WTC11 (cell line): ENCODE measurements at regions not wholly inside any gene's neighbourhood (a gene's known extent, or its start where the extent isn't known, plus 50 kb on each side); places are given as distances from the start of the nearest gene placed in this dataset.

Experiments used
- ATAC-seq: fragments of 200-7000 bp; cut with Tn5 transposase; 2 replicates; pipeline ENCODE4 v1.10.0; 2021; ENCODE audit warnings: mild to moderate bottlenecking, moderate library complexity
- CTCF ChIA-PET: fragments of 300-600 bp; sonication (Branson Sonifier 250); formaldehyde crosslinking; loops from one replicate; lab custom pipeline; 2021; ENCODE audit warnings: antibody characterized with exemption; lab: Charles Lee
- POLR2A ChIA-PET: fragments of 350-600 bp; sonication (Branson Sonifier 250); formaldehyde crosslinking; loops from one replicate; lab custom pipeline; 2021; ENCODE audit warnings: antibody characterized with exemption; lab: Charles Lee
- DNase-seq: peaks from one replicate; pipeline ENCODE4 v3.0.0; 2021; ENCODE audit warnings: low spot score
- H3K27ac Mint-ChIP-seq: 2 replicates; pipeline ENCODE4 v1.8.0; 2021; ENCODE audit warnings: mixed read lengths
- H3K27me3 Mint-ChIP-seq: 2 replicates; pipeline ENCODE4 v1.8.0; 2021; ENCODE audit warnings: low read depth, mild to moderate bottlenecking, moderate library complexity, mixed read lengths
- H3K36me3 Mint-ChIP-seq: 2 replicates; pipeline ENCODE4 v1.8.0; 2021; ENCODE audit warnings: mixed read lengths
- H3K4me1 Mint-ChIP-seq: 2 replicates; pipeline ENCODE4 v1.8.0; 2022; ENCODE audit warnings: mixed read lengths
- H3K4me3 Mint-ChIP-seq: 2 replicates; pipeline ENCODE4 v1.8.0; 2021; ENCODE audit warnings: mild to moderate bottlenecking, moderate library complexity, mixed read lengths
- H3K9me3 Mint-ChIP-seq: 2 replicates; pipeline ENCODE4 v1.8.0; 2021; ENCODE audit warnings: mixed read lengths
- ATF2 ChIP-seq: sonication (generic); formaldehyde crosslinking; IDR thresholded peaks from 2 replicates; pipeline ENCODE4 v1.8.1; 2022; ENCODE audit warnings: low read depth, missing genetic modification reagents, borderline replicate concordance
- ATF3 ChIP-seq: sonication (generic); formaldehyde crosslinking; conservative IDR thresholded peaks from 2 replicates; pipeline ENCODE4 v1.8.1; 2022; ENCODE audit warnings: mild to moderate bottlenecking, missing genetic modification reagents
- E2F5 ChIP-seq: sonication (generic); formaldehyde crosslinking; IDR thresholded peaks from 2 replicates; pipeline ENCODE4 v1.8.1; 2022; ENCODE audit warnings: mild to moderate bottlenecking, moderate library complexity, missing genetic modification reagents
- EMX1 ChIP-seq: fragments of 250-450 bp; sonication (Bioruptor Pico); IDR thresholded peaks from 2 replicates; pipeline ENCODE4 v1.8.0; 2021; ENCODE audit warnings: mild to moderate bottlenecking
- FOXK1 ChIP-seq: sonication (generic); formaldehyde crosslinking; IDR thresholded peaks from 2 replicates; pipeline ENCODE4 v1.8.0; 2022; ENCODE audit warnings: mild to moderate bottlenecking, moderate library complexity, missing genetic modification reagents
- GTF2I ChIP-seq: fragments of 250-450 bp; sonication (Bioruptor Pico); conservative IDR thresholded peaks from 2 replicates; pipeline ENCODE4 v1.4.0; 2021; ENCODE audit warnings: mild to moderate bottlenecking
- HMGXB4 ChIP-seq: sonication (generic); formaldehyde crosslinking; IDR thresholded peaks from 2 replicates; pipeline ENCODE4 v1.8.1; 2023; ENCODE audit warnings: mild to moderate bottlenecking, moderate library complexity, missing genetic modification reagents
- IRF2 ChIP-seq: sonication (generic); formaldehyde crosslinking; IDR thresholded peaks from 2 replicates; pipeline ENCODE4 v1.8.0; 2022; ENCODE audit warnings: low read depth, missing genetic modification reagents, borderline replicate concordance
- KAT7 ChIP-seq: sonication (generic); formaldehyde crosslinking; IDR thresholded peaks from 2 replicates; pipeline ENCODE4 v1.8.1; 2023; ENCODE audit warnings: missing genetic modification reagents, mild to moderate bottlenecking, borderline replicate concordance
- MAX ChIP-seq: sonication (generic); formaldehyde crosslinking; IDR thresholded peaks from 2 replicates; pipeline ENCODE4 v1.8.0; 2022; ENCODE audit warnings: mild to moderate bottlenecking, missing genetic modification reagents
- NR1H2 ChIP-seq: sonication (generic); formaldehyde crosslinking; IDR thresholded peaks from 2 replicates; pipeline ENCODE4 v1.9.0; 2021; ENCODE audit warnings: mild to moderate bottlenecking, moderate library complexity, missing genetic modification reagents
- NR3C1 ChIP-seq: sonication (generic); formaldehyde crosslinking; conservative IDR thresholded peaks from 2 replicates; pipeline ENCODE4 v1.8.1; 2023; ENCODE audit warnings: low read depth, mild to moderate bottlenecking, missing genetic modification reagents
- PRRX2 ChIP-seq: fragments of 250-450 bp; sonication (Bioruptor Pico); IDR thresholded peaks from 2 replicates; pipeline ENCODE4 v1.8.0; 2021; ENCODE audit warnings: mild to moderate bottlenecking
- SMAD4 ChIP-seq: sonication (generic); formaldehyde crosslinking; IDR thresholded peaks from 2 replicates; pipeline ENCODE4 v1.8.0; 2022; ENCODE audit warnings: mild to moderate bottlenecking, missing genetic modification reagents
- TEAD1 ChIP-seq: sonication (generic); formaldehyde crosslinking; IDR thresholded peaks from 2 replicates; pipeline ENCODE4 v1.8.0; 2022; ENCODE audit warnings: mild to moderate bottlenecking, missing genetic modification reagents
- USF2 ChIP-seq: sonication (generic); formaldehyde crosslinking; IDR thresholded peaks from 2 replicates; pipeline ENCODE4 v1.8.1; 2023; ENCODE audit warnings: mild to moderate bottlenecking, missing genetic modification reagents, moderate library complexity
- ZNF232 ChIP-seq: sonication (generic); formaldehyde crosslinking; IDR thresholded peaks from 2 replicates; pipeline ENCODE4 v1.8.0; 2022; ENCODE audit warnings: mild to moderate bottlenecking, missing genetic modification reagents
- ZNF263 ChIP-seq: sonication (generic); formaldehyde crosslinking; IDR thresholded peaks from 2 replicates; pipeline ENCODE4 v1.8.1; 2022; ENCODE audit warnings: low read depth, mild to moderate bottlenecking, moderate library complexity, missing genetic modification reagents
- ZNF281 ChIP-seq: sonication (generic); formaldehyde crosslinking; IDR thresholded peaks from 2 replicates; pipeline ENCODE4 v1.8.0; 2023; ENCODE audit warnings: mild to moderate bottlenecking, missing genetic modification reagents
- ZNF317 ChIP-seq: sonication (generic); formaldehyde crosslinking; IDR thresholded peaks from 2 replicates; pipeline ENCODE4 v1.8.1; 2023; ENCODE audit warnings: low read depth, mild to moderate bottlenecking, moderate library complexity, missing genetic modification reagents, borderline replicate concordance
- ZNF416 ChIP-seq: fragments of 250-450 bp; sonication (Bioruptor Pico); IDR thresholded peaks from 2 replicates; pipeline ENCODE4 v1.9.0; 2021; ENCODE audit warnings: mild to moderate bottlenecking, inconsistent platforms
- ZNF532 ChIP-seq: fragments of 250-450 bp; sonication (Bioruptor Pico); IDR thresholded peaks from 2 replicates; pipeline ENCODE4 v1.9.0; 2021; ENCODE audit warnings: mild to moderate bottlenecking, borderline replicate concordance

GRCh38 chr6:56848105-56848504, 106.8 kb upstream of the BEND6 start:
- Mint-ChIP-seq H3K27ac (no peak overlapping the region), H3K4me3 (no peak overlapping the region), H3K36me3 (peaks cover 4% of the 10 kb centered on the region; the same call in 1 of the 2 replicates), H3K27me3 (no peaks in the 10 kb centered on the region), H3K9me3 (no peaks in the 10 kb centered on the region), H3K4me1 (peaks cover 65% of the 10 kb centered on the region)
- no peak for ATAC-seq
- CTCF ChIA-PET = no interaction called here
- POLR2A ChIA-PET = no interaction called here
- no peak for TF ChIP-seq FOXK1 (CRISPR knock-in tag)
- TF ChIP-seq HMGXB4 (CRISPR knock-in tag) = no peak
- no peak for TF ChIP-seq EMX1 (CRISPR knock-in tag)
- TF ChIP-seq ZNF281 (CRISPR knock-in tag) = no peak
- TF ChIP-seq MAX (CRISPR knock-in tag) = no peak
- no peak for TF ChIP-seq NR3C1 (CRISPR knock-in tag)
- no peak for TF ChIP-seq ZNF317 (CRISPR knock-in tag)
- no peak for TF ChIP-seq IRF2 (CRISPR knock-in tag)
- TF ChIP-seq ATF2 (CRISPR knock-in tag) = no peak
- no peak for TF ChIP-seq PRRX2 (CRISPR knock-in tag)
- no peak for TF ChIP-seq TEAD1
- no peak for TF ChIP-seq KAT7
- no peak for TF ChIP-seq NR1H2 (CRISPR knock-in tag)
- no peak for TF ChIP-seq ZNF232
- TF ChIP-seq ZNF416 (CRISPR knock-in tag) = no peak
- TF ChIP-seq E2F5 = no peak
- no peak for TF ChIP-seq USF2 (CRISPR knock-in tag)
- DNase-seq = no peak

GRCh38 chr6:56845032-56845431, 109.9 kb upstream of the BEND6 start:
- POLR2A ChIA-PET = no interaction called here
- H3K27me3 Mint-ChIP-seq = no peaks in the 10 kb centered on the region
- no peaks in the 10 kb centered on the region for H3K9me3 Mint-ChIP-seq
- no peak for ATAC-seq
- peaks cover 59% of the 10 kb centered on the region for H3K4me1 Mint-ChIP-seq
- H3K36me3 Mint-ChIP-seq = peaks cover 4% of the 10 kb centered on the region; the same call in 1 of the 2 replicates
- no peak overlapping the region for H3K4me3 Mint-ChIP-seq
- no peak overlapping the region for H3K27ac Mint-ChIP-seq
- DNase-seq = no peak
- CTCF ChIA-PET = interaction anchor here (1.5 kb wide), 1 partner anchor 50 kb away, joined by 5 read pairs; no protein-coding TSS in a partner anchor
- TF ChIP-seq ZNF263 (CRISPR knock-in tag) = no peak
- TF ChIP-seq SMAD4 (CRISPR knock-in tag) = no peak
- TF ChIP-seq GTF2I = no peak
- TF ChIP-seq ATF3 (CRISPR knock-in tag) = no peak
- no peak for TF ChIP-seq ZNF532
